IMR-90 (cell line): ENCODE measurements at regions not wholly inside any gene's neighbourhood (a gene's known extent, or its start where the extent isn't known, plus 50 kb on each side); places are given as distances from the start of the nearest gene placed in this dataset.

Source experiments
- ATAC-seq: fragments of 200-7000 bp; cut with Tn5 transposase; 2 replicates; pipeline ENCODE4 v1.9.1; 2020; ENCODE audit warnings: low read depth, mild to moderate bottlenecking, moderate library complexity
- BruUV-seq: library from RNA; stranded (reverse); fragments of 400-500 nt; replicated peaks from 2 replicates; lab custom pipeline; 2021; lab: Mats Ljungman, UMichigan
- CTCF ChIA-PET: fragments of 300-600 bp; formaldehyde crosslinking; extraction: SDS; loops from one replicate; lab custom pipeline; 2021; ENCODE audit warnings: antibody characterized with exemption; lab: Yijun Ruan, JAX
- POLR2A ChIA-PET: fragments of 300-600 bp; sonication (Branson Sonifier 250); formaldehyde crosslinking; loops from one replicate; lab custom pipeline; 2022; ENCODE audit warnings: antibody characterized with exemption; ENCODE audit not compliant: unreplicated experiment; lab: Charles Lee
- DNase-seq: peaks from one replicate; pipeline ENCODE4 v3.0.0; 2013
- H2AFZ ChIP-seq: replicated peaks from 2 replicates; pipeline ENCODE3; 2013; ENCODE audit warnings: low read length, mild to moderate bottlenecking; ENCODE audit not compliant: poor library complexity
- H2AK5ac ChIP-seq: 2 replicates; pipeline ENCODE4 v1.6.1; 2013; ENCODE audit warnings: low read depth, low read length, inconsistent platforms
- H2AK9ac ChIP-seq: replicated peaks from 2 replicates; pipeline ENCODE3; 2013; ENCODE audit warnings: mild to moderate bottlenecking, low read depth, low read length, moderate library complexity; ENCODE audit not compliant: poor library complexity
- H2BK120ac ChIP-seq: 2 replicates; pipeline ENCODE4 v1.6.1; 2013; ENCODE audit warnings: low read depth, low read length, inconsistent platforms
- H2BK15ac ChIP-seq: 3 replicates; pipeline ENCODE4 v1.6.1; 2013; ENCODE audit warnings: low read depth, low read length, inconsistent platforms
- H2BK20ac ChIP-seq: 2 replicates; pipeline ENCODE4 v1.6.1; 2013; ENCODE audit warnings: low read depth, mild to moderate bottlenecking, inconsistent platforms, low read length, moderate library complexity
- H2BK5ac ChIP-seq: 2 replicates; pipeline ENCODE4 v1.6.1; 2013; ENCODE audit warnings: mild to moderate bottlenecking, low read depth, low read length, inconsistent platforms; ENCODE audit not compliant: poor library complexity, severe bottlenecking
- H3K14ac ChIP-seq: replicated peaks from 2 replicates; pipeline ENCODE4 v1.6.1; 2013; ENCODE audit warnings: low read depth, low read length, inconsistent platforms
- H3K18ac ChIP-seq: 2 replicates; pipeline ENCODE4 v1.6.1; 2013; ENCODE audit warnings: low read depth, low read length, control low read depth
- H3K23ac ChIP-seq: 2 replicates; pipeline ENCODE4 v1.6.1; 2013; ENCODE audit warnings: low read depth, low read length, inconsistent platforms
- H3K27ac ChIP-seq: 2 replicates; pipeline ENCODE4 v1.5.1; 2013; ENCODE audit warnings: mild to moderate bottlenecking, control low read depth, low read length; ENCODE audit not compliant: insufficient read depth
- H3K27me3 ChIP-seq: 2 replicates; pipeline ENCODE4 v1.6.1; 2013; ENCODE audit warnings: low read length; ENCODE audit not compliant: control insufficient read depth, insufficient read depth
- H3K36me3 ChIP-seq: 2 replicates; pipeline ENCODE4 v1.6.1; 2013; ENCODE audit warnings: low read length, mixed read lengths; ENCODE audit not compliant: control insufficient read depth, insufficient read depth
- H3K4ac ChIP-seq: 2 replicates; pipeline ENCODE4 v1.6.1; 2013; ENCODE audit warnings: low read depth, low read length, inconsistent platforms
- H3K4me1 ChIP-seq: 2 replicates; pipeline ENCODE4 v1.6.1; 2013; ENCODE audit warnings: low read length, mixed read lengths; ENCODE audit not compliant: control insufficient read depth, insufficient read depth
- H3K4me2 ChIP-seq: 2 replicates; pipeline ENCODE4 v1.6.1; 2013; ENCODE audit warnings: low read depth, mild to moderate bottlenecking, control low read depth, low read length, moderate library complexity
- H3K4me3 ChIP-seq: 2 replicates; pipeline ENCODE4 v1.5.1; 2013; ENCODE audit warnings: low read depth, mild to moderate bottlenecking, control low read depth, low read length, moderate library complexity; ENCODE audit not compliant: insufficient read depth
- H3K56ac ChIP-seq: 2 replicates; pipeline ENCODE4 v1.6.1; 2013; ENCODE audit warnings: low read length, inconsistent platforms; ENCODE audit not compliant: insufficient read depth; ENCODE audit errors: extremely low read depth
- H3K79me1 ChIP-seq, 2 experiments: 2 replicates each; pipeline ENCODE4 v1.6.1; 2013; ENCODE audit warnings: low read length in 2 of 2, inconsistent platforms in 1 of 2, low read depth in 1 of 2
- H3K9ac ChIP-seq: 2 replicates; pipeline ENCODE4 v1.6.1; 2013; ENCODE audit warnings: low read depth, low read length, control low read depth
- H3K9me1 ChIP-seq: 2 replicates; pipeline ENCODE4 v1.6.1; 2013; ENCODE audit warnings: low read length, inconsistent platforms; ENCODE audit not compliant: insufficient read depth
- H3K9me3 ChIP-seq: 2 replicates; pipeline ENCODE4 v1.6.1; 2013; ENCODE audit warnings: low read length; ENCODE audit not compliant: control insufficient read depth, insufficient read depth
- H4K20me1 ChIP-seq: 2 replicates; pipeline ENCODE4 v1.6.1; 2013; ENCODE audit warnings: low read length, inconsistent platforms; ENCODE audit not compliant: insufficient read depth
- H4K5ac ChIP-seq: 2 replicates; pipeline ENCODE4 v1.6.1; 2013; ENCODE audit warnings: mild to moderate bottlenecking, low read depth, low read length, control low read depth
- H4K8ac ChIP-seq, 2 experiments: 2 replicates each; pipeline ENCODE4 v1.6.1; 2013; ENCODE audit warnings: low read depth in 2 of 2, low read length in 2 of 2, control low read depth in 1 of 2, inconsistent platforms in 1 of 2
- H4K91ac ChIP-seq: 2 replicates; pipeline ENCODE4 v1.6.1; 2013; ENCODE audit warnings: low read depth, low read length, inconsistent platforms; ENCODE audit not compliant: insufficient read depth
- BHLHE40 ChIP-seq: fragments of 150-350 bp; IDR thresholded peaks from 2 replicates; pipeline ENCODE4 v1.6.1; 2016; ENCODE audit warnings: mild to moderate bottlenecking, low read depth, low read length
- CEBPB ChIP-seq: IDR thresholded peaks from 2 replicates; pipeline ENCODE4 v1.6.1; 2012; ENCODE audit warnings: low read depth, low read length, improper control_type of control experiment
- CHD1 ChIP-seq: IDR thresholded peaks from 2 replicates; pipeline ENCODE4 v1.6.1; 2012; ENCODE audit warnings: low read depth, low read length, improper control_type of control experiment
- FOS ChIP-seq: fragments of 150-350 bp; IDR thresholded peaks from 2 replicates; pipeline ENCODE4 v1.6.1; 2016; ENCODE audit warnings: low read depth, low read length
- MAZ ChIP-seq: IDR thresholded peaks from 2 replicates; pipeline ENCODE4 v1.6.1; 2012; ENCODE audit warnings: low read depth, mild to moderate bottlenecking, low read length, improper control_type of control experiment, moderate library complexity, borderline replicate concordance
- MXI1 ChIP-seq: IDR thresholded peaks from 2 replicates; pipeline ENCODE4 v1.6.1; 2012; ENCODE audit warnings: low read depth, mild to moderate bottlenecking, low read length, moderate library complexity, borderline replicate concordance
- NFE2L2 ChIP-seq: fragments of 150-350 bp; IDR thresholded peaks from 2 replicates; pipeline ENCODE4 v1.6.1; 2016; ENCODE audit warnings: low read depth, mild to moderate bottlenecking, low read length
- POLR2A ChIP-seq: IDR thresholded peaks from 2 replicates; pipeline ENCODE4 v1.6.1; 2012; ENCODE audit warnings: mild to moderate bottlenecking, low read depth, low read length
- USF2 ChIP-seq: fragments of 150-350 bp; IDR thresholded peaks from 2 replicates; pipeline ENCODE4 v1.6.1; 2017; ENCODE audit warnings: mild to moderate bottlenecking, antibody characterized with exemption, low read length, low read depth
- WGBS, 2 experiments: methylation state at CpG; one replicate each; pipeline versions ENCODE4 v1.1.5 to v1.1.7; 2013; ENCODE audit warnings: missing lambda C conversion rate in 2 of 2; ENCODE audit not compliant: insufficient read length in 1 of 2; ENCODE audit errors: extremely low coverage in 2 of 2; 5-methylcytosine and 5-hydroxymethylcytosine counted together
- dilution Hi-C: fragments of 300-500 bp; cut with HindIII; formaldehyde crosslinking; loops from one replicate; pipeline ENCODE4 v1.14.3; 2018; ENCODE audit warnings: low sequenced_read_pairs; ENCODE audit not compliant: unreplicated experiment
- in situ Hi-C: fragments of 300-500 bp; cut with MboI; formaldehyde crosslinking; loops from 3 replicates; pipeline ENCODE4 v1.14.3; 2019; ENCODE audit warnings: low sequenced_read_pairs, inconsistent platforms, mixed read lengths
- intact Hi-C: fragments of 100-400 bp; cut with micrococcal nuclease; formaldehyde crosslinking; loops from 2 replicates; pipeline ENCODE4 v1.10.0; 2022
- TF ChIP-seq, protein P1 (sequence below): fragments of 150-350 bp; IDR thresholded peaks from 2 replicates; pipeline ENCODE4 v1.6.1; 2016; ENCODE audit warnings: low read depth, mild to moderate bottlenecking, low read length, moderate library complexity, borderline replicate concordance
- TF ChIP-seq, protein P2 (sequence below): conservative IDR thresholded peaks from 2 replicates; pipeline ENCODE4 v1.5.1; 2012; ENCODE audit warnings: mild to moderate bottlenecking, low read depth, low read length, improper control_type of control experiment

DNA sequence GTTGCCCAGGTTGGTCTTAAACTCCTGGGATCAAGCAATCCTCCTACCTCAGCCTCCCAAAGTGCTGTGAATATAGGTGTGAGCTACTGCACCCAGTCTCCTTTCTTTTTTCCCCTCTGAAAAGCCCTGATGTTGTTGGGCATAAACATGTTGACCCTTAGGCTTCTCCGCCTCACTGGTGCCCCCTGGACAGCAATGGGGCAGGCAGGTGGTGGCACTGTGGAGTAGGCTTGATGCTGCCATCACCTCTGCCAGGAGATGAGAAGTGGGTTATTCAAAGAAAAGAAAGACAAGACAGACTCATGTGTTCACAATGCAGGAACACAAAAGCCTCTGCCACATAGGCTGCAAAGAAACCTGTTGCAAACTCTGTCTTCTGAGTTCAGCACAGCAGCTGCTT lies 169.9 kb downstream of the EN1 start:
- no peak for ATAC-seq
- Histone ChIP-seq H3K9me3 (no peaks in the 10 kb centered on the region), H3K4me2 (no peak overlapping the region), H3K4ac (no peak overlapping the region), H4K20me1 (no peaks in the 10 kb centered on the region), H3K18ac (no peak overlapping the region), H2BK15ac (no peak overlapping the region), H2BK20ac (no peak overlapping the region), H3K27me3 (peaks cover under 1% of the 10 kb centered on the region; the same call in 1 of the 2 replicates), H3K4me3 (no peak overlapping the region), H3K14ac (no peak overlapping the region), H3K9me1 (peaks cover 3% of the 10 kb centered on the region; the same call in 1 of the 2 replicates), H4K8ac (no peak overlapping the region), H4K91ac (no peak overlapping the region), H2AK9ac (no peak overlapping the region), H3K79me1 (no peaks in the 10 kb centered on the region), H2AFZ (no peak overlapping the region), H3K9ac (no peak overlapping the region), H3K36me3 (no peaks in the 10 kb centered on the region), H3K56ac (no peak overlapping the region), H3K23ac (no peak overlapping the region), H3K27ac (no peak overlapping the region), H4K5ac (no peak overlapping the region), H2BK5ac (no peak overlapping the region), H3K4me1 (peaks cover 4% of the 10 kb centered on the region; the same call in 1 of the 2 replicates), H2AK5ac (no peak overlapping the region), H2BK120ac (no peak overlapping the region)
- dilution Hi-C loops (no loop called here), intact Hi-C loops (no loop called here), in situ Hi-C loops (no loop called here)
- no CpG with 5 or more reads among the region's 1 CpG for WGBS, 2 experiments
- BruUV-seq = no TSS peak
- no peak for DNase-seq
- TF ChIP-seq BHLHE40 (no peak), CHD1 (no peak), CEBPB (no peak), FOS (no peak), NFE2L2 (no peak), USF2 (no peak), MXI1 (no peak), POLR2A (no peak), MAZ (no peak)
- TF ChIP-seq, protein P1, sequence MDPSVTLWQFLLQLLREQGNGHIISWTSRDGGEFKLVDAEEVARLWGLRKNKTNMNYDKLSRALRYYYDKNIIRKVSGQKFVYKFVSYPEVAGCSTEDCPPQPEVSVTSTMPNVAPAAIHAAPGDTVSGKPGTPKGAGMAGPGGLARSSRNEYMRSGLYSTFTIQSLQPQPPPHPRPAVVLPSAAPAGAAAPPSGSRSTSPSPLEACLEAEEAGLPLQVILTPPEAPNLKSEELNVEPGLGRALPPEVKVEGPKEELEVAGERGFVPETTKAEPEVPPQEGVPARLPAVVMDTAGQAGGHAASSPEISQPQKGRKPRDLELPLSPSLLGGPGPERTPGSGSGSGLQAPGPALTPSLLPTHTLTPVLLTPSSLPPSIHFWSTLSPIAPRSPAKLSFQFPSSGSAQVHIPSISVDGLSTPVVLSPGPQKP = no peak
- TF ChIP-seq, protein P2, sequence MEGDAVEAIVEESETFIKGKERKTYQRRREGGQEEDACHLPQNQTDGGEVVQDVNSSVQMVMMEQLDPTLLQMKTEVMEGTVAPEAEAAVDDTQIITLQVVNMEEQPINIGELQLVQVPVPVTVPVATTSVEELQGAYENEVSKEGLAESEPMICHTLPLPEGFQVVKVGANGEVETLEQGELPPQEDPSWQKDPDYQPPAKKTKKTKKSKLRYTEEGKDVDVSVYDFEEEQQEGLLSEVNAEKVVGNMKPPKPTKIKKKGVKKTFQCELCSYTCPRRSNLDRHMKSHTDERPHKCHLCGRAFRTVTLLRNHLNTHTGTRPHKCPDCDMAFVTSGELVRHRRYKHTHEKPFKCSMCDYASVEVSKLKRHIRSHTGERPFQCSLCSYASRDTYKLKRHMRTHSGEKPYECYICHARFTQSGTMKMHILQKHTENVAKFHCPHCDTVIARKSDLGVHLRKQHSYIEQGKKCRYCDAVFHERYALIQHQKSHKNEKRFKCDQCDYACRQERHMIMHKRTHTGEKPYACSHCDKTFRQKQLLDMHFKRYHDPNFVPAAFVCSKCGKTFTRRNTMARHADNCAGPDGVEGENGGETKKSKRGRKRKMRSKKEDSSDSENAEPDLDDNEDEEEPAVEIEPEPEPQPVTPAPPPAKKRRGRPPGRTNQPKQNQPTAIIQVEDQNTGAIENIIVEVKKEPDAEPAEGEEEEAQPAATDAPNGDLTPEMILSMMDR = no peak
- ChIA-PET POLR2A (no interaction called here), CTCF (no interaction called here)
